22Rv1 (cell line): ENCODE measurements at regions not wholly inside any gene's neighbourhood (a gene's known extent, or its start where the extent isn't known, plus 50 kb on each side); places are given as distances from the start of the nearest gene placed in this dataset.

ENCODE experiments used
- CTCF ChIP-seq: fragments of 450-650 bp; IDR thresholded peaks from 2 replicates; pipeline ENCODE4 v1.5.1; 2017; ENCODE audit warnings: mild to moderate bottlenecking
- ZFX ChIP-seq: fragments of 450-650 bp; IDR thresholded peaks from 2 replicates; pipeline ENCODE4 v1.6.1; 2017; ENCODE audit warnings: antibody characterized with exemption, borderline replicate concordance

DNA sequence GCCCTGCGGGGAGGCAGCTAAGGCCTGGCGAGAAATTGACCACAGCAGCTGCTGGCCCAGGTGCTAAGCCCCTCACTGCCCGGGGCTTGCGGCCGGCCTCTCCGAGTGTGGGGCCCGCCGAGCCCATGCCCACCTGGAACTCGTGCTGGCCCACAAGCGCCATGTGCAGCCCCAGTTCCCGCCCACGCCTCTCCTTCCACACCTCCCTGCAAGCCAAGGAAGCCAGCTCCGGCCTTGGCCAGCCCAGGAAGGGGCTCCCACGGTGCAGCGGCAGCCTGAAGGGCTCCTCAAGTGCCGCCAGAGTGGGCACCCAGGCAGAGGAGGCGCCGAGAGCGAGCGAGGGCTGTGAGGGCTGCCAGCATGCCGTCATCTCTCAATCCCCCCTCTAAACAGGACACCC is 304.6 kb upstream of the FAM98A start:
- TF ChIP-seq CTCF = no peak
- TF ChIP-seq ZFX = no peak
